NT2/D1 (cell line): ENCODE measurements at regions not wholly inside any gene's neighbourhood (a gene's known extent, or its start where the extent isn't known, plus 50 kb on each side); places are given as distances from the start of the nearest gene placed in this dataset.

Experiments used
- SUZ12 ChIP-seq: IDR thresholded peaks from 2 replicates; pipeline ENCODE4 v1.6.1; 2011; ENCODE audit not compliant: insufficient read length, insufficient read depth; ENCODE audit errors: extremely low read depth
- YY1 ChIP-seq: IDR thresholded peaks from 2 replicates; pipeline ENCODE4 v1.6.1; 2011; ENCODE audit not compliant: insufficient read length, insufficient read depth
- ZNF274 ChIP-seq: IDR thresholded peaks from 2 replicates; pipeline ENCODE4 v1.6.1; 2011; ENCODE audit warnings: mild to moderate bottlenecking, low read depth, low read length

DNA sequence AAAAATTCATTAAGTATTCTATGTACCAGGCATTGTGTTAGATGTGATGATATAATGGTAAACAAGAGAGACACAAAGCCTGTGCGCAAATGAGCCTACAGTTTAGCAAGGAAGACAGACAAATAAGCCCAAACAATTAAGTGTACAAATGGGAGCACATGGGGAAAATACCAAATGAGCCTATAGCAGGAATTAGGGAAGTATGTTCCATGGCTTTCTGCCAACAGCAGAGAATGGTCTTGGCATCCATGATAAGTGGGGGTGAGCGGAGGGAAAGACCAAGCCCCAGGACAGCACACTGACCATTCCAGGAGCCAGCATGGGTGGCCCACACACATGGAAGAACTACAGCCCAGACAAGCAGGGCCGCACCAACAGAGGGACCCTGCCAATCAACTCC is 369.7 kb downstream of the DEPDC1B start:
- TF ChIP-seq SUZ12 (no peak), ZNF274 (no peak), YY1 (no peak)
